ENCODE measurements at regions not wholly inside any gene's neighbourhood (a gene's known extent, or its start where the extent isn't known, plus 50 kb on each side); places are given as distances from the start of the nearest gene placed in this dataset.

- TF ChIP-seq POLR2AphosphoS5 (IDR thresholded peaks at IDR 0.05; ENCODE audit: low read depth, low read length) (no peak), POLR2A (IDR thresholded peaks at IDR 0.05; ENCODE audit: low read depth, low read length) (no peak)
These were observed 190.8 kb downstream of the FASLG start for GRCh38 chr1:172849653-172850052.

Measured in GM12892 (cell line).